Neural progenitor cell (in vitro differentiated cells): ENCODE measurements at regions not wholly inside any gene's neighbourhood (a gene's known extent, or its start where the extent isn't known, plus 50 kb on each side); places are given as distances from the start of the nearest gene placed in this dataset.

Experiments used
- DNase-seq: peaks from one replicate; pipeline ENCODE4 v3.0.0-alpha.2; 2016; ENCODE audit warnings: low spot score
- H2AFZ ChIP-seq: fragments of 200-600 bp; sonication (generic); replicated peaks from 2 replicates; pipeline ENCODE4 v1.6.1; 2016; ENCODE audit warnings: antibody characterized with exemption
- H3F3A ChIP-seq: fragments of 200-600 bp; sonication (generic); 2 replicates; pipeline ENCODE4 v1.6.1; 2016; ENCODE audit warnings: antibody characterized with exemption, low read depth
- H3K27ac ChIP-seq: fragments of 200-600 bp; sonication (generic); 2 replicates; pipeline ENCODE4 v1.5.1; 2016; ENCODE audit warnings: mild to moderate bottlenecking
- H3K27me3 ChIP-seq: fragments of 200-600 bp; sonication (generic); 2 replicates; pipeline ENCODE4 v1.6.1; 2016; ENCODE audit warnings: mild to moderate bottlenecking, moderate library complexity
- H3K36me3 ChIP-seq: fragments of 200-600 bp; sonication (generic); 2 replicates; pipeline ENCODE4 v1.5.1; 2016
- H3K4me1 ChIP-seq: fragments of 200-600 bp; sonication (generic); 2 replicates; pipeline ENCODE4 v1.6.1; 2016; ENCODE audit warnings: mixed run types
- H3K4me2 ChIP-seq: fragments of 200-600 bp; sonication (generic); 2 replicates; pipeline ENCODE4 v1.6.1; 2016
- H3K4me3 ChIP-seq: fragments of 200-600 bp; sonication (generic); 2 replicates; pipeline ENCODE4 v1.5.1; 2016
- H3K79me2 ChIP-seq: fragments of 200-600 bp; sonication (generic); 2 replicates; pipeline ENCODE4 v1.6.1; 2016; ENCODE audit warnings: low read depth
- H3K9ac ChIP-seq: fragments of 200-600 bp; sonication (generic); 2 replicates; pipeline ENCODE4 v1.6.1; 2016
- H3K9me3 ChIP-seq: fragments of 200-600 bp; sonication (generic); 2 replicates; pipeline ENCODE4 v1.5.1; 2016; ENCODE audit warnings: low read depth
- H4K20me1 ChIP-seq: fragments of 200-600 bp; sonication (generic); 2 replicates; pipeline ENCODE4 v1.6.1; 2016; ENCODE audit warnings: low read depth
- H3K27ac Mint-ChIP-seq: 3 replicates; pipeline ENCODE4 v1.8.0; 2021; ENCODE audit warnings: mixed read lengths
- H3K27me3 Mint-ChIP-seq: 2 replicates; pipeline ENCODE4 v1.8.0; 2022; ENCODE audit warnings: low read depth, mild to moderate bottlenecking, inconsistent platforms, moderate library complexity, mixed read lengths; ENCODE audit not compliant: insufficient read depth
- H3K36me3 Mint-ChIP-seq: 3 replicates; pipeline ENCODE4 v1.8.0; 2021; ENCODE audit warnings: mixed read lengths
- H3K4me1 Mint-ChIP-seq: 3 replicates; pipeline ENCODE4 v1.8.0; 2021; ENCODE audit warnings: mixed read lengths
- H3K4me3 Mint-ChIP-seq: 3 replicates; pipeline ENCODE4 v1.8.0; 2021; ENCODE audit warnings: mild to moderate bottlenecking, moderate library complexity, mixed read lengths
- H3K9me3 Mint-ChIP-seq: 3 replicates; pipeline ENCODE4 v1.8.0; 2020; ENCODE audit warnings: mixed read lengths
- EZH2 ChIP-seq: fragments of 200-600 bp; sonication (generic); IDR thresholded peaks from 2 replicates; pipeline ENCODE4 v1.6.1; 2017; ENCODE audit warnings: antibody characterized with exemption, mild to moderate bottlenecking, moderate library complexity
- EZH2phosphoT487 ChIP-seq: fragments of 200-600 bp; sonication (generic); IDR thresholded peaks from 2 replicates; pipeline ENCODE4 v1.6.1; 2017; ENCODE audit warnings: antibody characterized with exemption
- TF ChIP-seq, protein P1 (sequence below): fragments of 200-600 bp; sonication (generic); IDR thresholded peaks from 2 replicates; pipeline ENCODE4 v1.5.1; 2017; ENCODE audit warnings: antibody characterized with exemption, mild to moderate bottlenecking

DNA sequence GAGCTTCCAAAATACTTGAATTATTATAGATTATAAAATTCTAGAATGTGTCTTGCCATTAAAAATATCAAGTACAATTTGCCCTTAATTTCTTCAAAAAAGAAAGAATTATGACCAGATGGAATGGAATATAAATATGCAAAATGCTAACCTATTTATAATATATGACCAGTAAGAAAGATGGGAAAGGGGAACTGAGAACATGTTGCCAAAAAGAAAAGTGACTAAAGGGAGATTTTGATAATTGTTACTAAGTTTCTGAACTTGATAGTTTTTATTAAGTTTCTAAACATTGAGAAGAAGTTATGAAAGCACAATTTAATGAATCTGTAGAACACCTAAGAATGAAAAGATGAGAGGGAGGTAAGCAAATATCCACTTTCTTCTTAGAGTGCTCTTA is 188.4 kb upstream of the NR4A3 start:
- Histone ChIP-seq H3K79me2 (no peaks in the 10 kb centered on the region), H3K27ac (no peak overlapping the region), H4K20me1 (no peaks in the 10 kb centered on the region), H3K4me1 (no peaks in the 10 kb centered on the region), H3K36me3 (no peaks in the 10 kb centered on the region), H3K9me3 (no peaks in the 10 kb centered on the region), H3F3A (no peaks in the 10 kb centered on the region), H3K9ac (no peak overlapping the region), H3K27me3 (no peaks in the 10 kb centered on the region), H2AFZ (no peak overlapping the region), H3K4me2 (no peak overlapping the region), H3K4me3 (no peak overlapping the region)
- TF ChIP-seq EZH2phosphoT487 (no peak), EZH2 (no peak)
- TF ChIP-seq, protein P1, sequence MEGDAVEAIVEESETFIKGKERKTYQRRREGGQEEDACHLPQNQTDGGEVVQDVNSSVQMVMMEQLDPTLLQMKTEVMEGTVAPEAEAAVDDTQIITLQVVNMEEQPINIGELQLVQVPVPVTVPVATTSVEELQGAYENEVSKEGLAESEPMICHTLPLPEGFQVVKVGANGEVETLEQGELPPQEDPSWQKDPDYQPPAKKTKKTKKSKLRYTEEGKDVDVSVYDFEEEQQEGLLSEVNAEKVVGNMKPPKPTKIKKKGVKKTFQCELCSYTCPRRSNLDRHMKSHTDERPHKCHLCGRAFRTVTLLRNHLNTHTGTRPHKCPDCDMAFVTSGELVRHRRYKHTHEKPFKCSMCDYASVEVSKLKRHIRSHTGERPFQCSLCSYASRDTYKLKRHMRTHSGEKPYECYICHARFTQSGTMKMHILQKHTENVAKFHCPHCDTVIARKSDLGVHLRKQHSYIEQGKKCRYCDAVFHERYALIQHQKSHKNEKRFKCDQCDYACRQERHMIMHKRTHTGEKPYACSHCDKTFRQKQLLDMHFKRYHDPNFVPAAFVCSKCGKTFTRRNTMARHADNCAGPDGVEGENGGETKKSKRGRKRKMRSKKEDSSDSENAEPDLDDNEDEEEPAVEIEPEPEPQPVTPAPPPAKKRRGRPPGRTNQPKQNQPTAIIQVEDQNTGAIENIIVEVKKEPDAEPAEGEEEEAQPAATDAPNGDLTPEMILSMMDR = no peak
- DNase-seq = no peak
- no peak overlapping the region for H3K4me3 Mint-ChIP-seq
- H3K27me3 Mint-ChIP-seq = no peaks in the 10 kb centered on the region
- no peaks in the 10 kb centered on the region for H3K9me3 Mint-ChIP-seq
- H3K36me3 Mint-ChIP-seq = no peaks in the 10 kb centered on the region
- no peaks in the 10 kb centered on the region for H3K4me1 Mint-ChIP-seq
- no peak overlapping the region for H3K27ac Mint-ChIP-seq

DNA sequence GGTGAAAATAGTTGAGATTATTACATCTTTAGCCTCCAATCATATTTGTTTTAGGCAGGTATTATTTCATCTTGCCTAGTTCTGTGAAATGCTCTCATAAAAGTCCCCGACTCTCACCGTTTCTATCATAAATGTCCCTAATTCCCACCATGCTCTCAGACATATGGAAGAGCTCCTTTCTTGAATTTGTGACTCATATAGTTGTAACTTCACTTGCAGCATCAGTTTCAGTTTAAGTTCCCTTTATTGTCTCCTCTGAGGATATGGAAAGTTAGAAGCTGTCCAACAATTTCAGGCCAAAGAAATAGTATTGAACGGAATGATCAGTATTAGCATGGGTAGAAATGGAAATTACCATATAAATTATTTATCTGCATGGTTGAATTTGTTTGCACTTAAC is 187.5 kb upstream of the NR4A3 start:
- no peak for DNase-seq
- H3K27me3 Mint-ChIP-seq = no peaks in the 10 kb centered on the region
- Histone ChIP-seq H3K36me3 (no peaks in the 10 kb centered on the region), H2AFZ (no peak overlapping the region), H3K9ac (no peak overlapping the region), H3K9me3 (no peaks in the 10 kb centered on the region), H3K4me2 (no peak overlapping the region), H3K27ac (no peak overlapping the region), H3K4me1 (no peaks in the 10 kb centered on the region), H3K27me3 (no peaks in the 10 kb centered on the region), H3F3A (no peaks in the 10 kb centered on the region), H3K4me3 (no peak overlapping the region), H4K20me1 (no peaks in the 10 kb centered on the region), H3K79me2 (no peaks in the 10 kb centered on the region)
- TF ChIP-seq EZH2 = no peak
- TF ChIP-seq, protein P1 = no peak
- TF ChIP-seq EZH2phosphoT487 = no peak
- H3K4me3 Mint-ChIP-seq = no peak overlapping the region
- H3K36me3 Mint-ChIP-seq = no peaks in the 10 kb centered on the region
- no peaks in the 10 kb centered on the region for H3K9me3 Mint-ChIP-seq
- H3K27ac Mint-ChIP-seq = no peak overlapping the region
- H3K4me1 Mint-ChIP-seq = no peaks in the 10 kb centered on the region

GRCh38 chr9:99635032-99635431 is 186.7 kb upstream of the NR4A3 start:
- Mint-ChIP-seq H3K27ac (no peak overlapping the region), H3K9me3 (no peaks in the 10 kb centered on the region), H3K27me3 (no peaks in the 10 kb centered on the region), H3K36me3 (no peaks in the 10 kb centered on the region), H3K4me1 (no peaks in the 10 kb centered on the region), H3K4me3 (no peak overlapping the region)
- no peaks in the 10 kb centered on the region for H3K4me1 ChIP-seq
- H3K9ac ChIP-seq = no peak overlapping the region
- H3K4me3 ChIP-seq = no peak overlapping the region
- no peaks in the 10 kb centered on the region for H3K79me2 ChIP-seq
- H2AFZ ChIP-seq = no peak overlapping the region
- H4K20me1 ChIP-seq = no peaks in the 10 kb centered on the region
- H3K4me2 ChIP-seq = no peak overlapping the region
- no peaks in the 10 kb centered on the region for H3K27me3 ChIP-seq
- H3K27ac ChIP-seq = no peak overlapping the region
- TF ChIP-seq EZH2 = no peak
- TF ChIP-seq, protein P1 = no peak
- TF ChIP-seq EZH2phosphoT487 = no peak
- H3K9me3 ChIP-seq = no peaks in the 10 kb centered on the region
- no peaks in the 10 kb centered on the region for H3K36me3 ChIP-seq
- DNase-seq = no peak
- no peaks in the 10 kb centered on the region for H3F3A ChIP-seq

- no peaks in the 10 kb centered on the region for H3F3A ChIP-seq
- no peaks in the 10 kb centered on the region for H4K20me1 ChIP-seq
- no peak overlapping the region for H3K27ac ChIP-seq
- no peaks in the 10 kb centered on the region for H3K27me3 ChIP-seq
- H3K9ac ChIP-seq = no peak overlapping the region
- no peaks in the 10 kb centered on the region for H3K36me3 ChIP-seq
- no peaks in the 10 kb centered on the region for H3K9me3 ChIP-seq
- H3K36me3 Mint-ChIP-seq = no peaks in the 10 kb centered on the region
- no peak overlapping the region for H3K4me2 ChIP-seq
- H3K4me1 ChIP-seq = no peaks in the 10 kb centered on the region
- H2AFZ ChIP-seq = no peak overlapping the region
- no peaks in the 10 kb centered on the region for H3K79me2 ChIP-seq
- DNase-seq = no peak
- H3K4me3 ChIP-seq = no peak overlapping the region
- H3K9me3 Mint-ChIP-seq = peaks cover 9% of the 10 kb centered on the region
- H3K27me3 Mint-ChIP-seq = no peaks in the 10 kb centered on the region
- H3K4me1 Mint-ChIP-seq = no peaks in the 10 kb centered on the region
- H3K27ac Mint-ChIP-seq = no peak overlapping the region
- TF ChIP-seq EZH2 (no peak), EZH2phosphoT487 (no peak)
- TF ChIP-seq, protein P1 = no peak
- no peak overlapping the region for H3K4me3 Mint-ChIP-seq
These were observed 184.0 kb upstream of the NR4A3 start for GRCh38 chr9:99637641-99638040.
